Astrocyte of the cerebellum (primary cell): ENCODE measurements at regions not wholly inside any gene's neighbourhood (a gene's known extent, or its start where the extent isn't known, plus 50 kb on each side); places are given as distances from the start of the nearest gene placed in this dataset.

ENCODE experiments used
- DNase-seq: peaks from one replicate; pipeline ENCODE4 v3.0.0-alpha.2; 2011; ENCODE audit warnings: low read depth
- H3K4me3 ChIP-seq: 2 replicates; pipeline ENCODE4 v1.5.1; 2011; ENCODE audit warnings: mild to moderate bottlenecking, low read depth, low read length, moderate library complexity
- CTCF ChIP-seq: IDR thresholded peaks from 2 replicates; pipeline ENCODE4 v1.5.1; 2012; ENCODE audit warnings: low read length, low read depth, moderate library complexity, mild to moderate bottlenecking; ENCODE audit errors: missing control alignments
- in situ Hi-C: cut with HindIII; loops from 2 replicates; pipeline ENCODE4 v1.10.0; 2017; ENCODE audit warnings: low sequenced_read_pairs

GRCh38 chr2:147572622-147573021 is 272.2 kb upstream of the ACVR2A start:
- H3K4me3 ChIP-seq, result no peak overlapping the region
- DNase-seq, result no peak
- TF ChIP-seq CTCF, result no peak
- in situ Hi-C loops, result no loop called here

GRCh38 chr2:147569426-147569825 is 275.4 kb upstream of the ACVR2A start:
- TF ChIP-seq CTCF, result no peak
- in situ Hi-C loops, result no loop called here

GRCh38 chr2:147568109-147568508 is 276.7 kb upstream of the ACVR2A start:
- in situ Hi-C loops, result no loop called here
- DNase-seq, result no peak
- no peak for TF ChIP-seq CTCF
- no peak overlapping the region for H3K4me3 ChIP-seq

More at GRCh38 chr2:147569426-147569825, 275.4 kb upstream of the ACVR2A start:
- no peak for DNase-seq
- no peak overlapping the region for H3K4me3 ChIP-seq

GRCh38 chr2:147567136-147567535 is 277.7 kb upstream of the ACVR2A start:
- in situ Hi-C loops, result no loop called here
- TF ChIP-seq CTCF, result no peak
- H3K4me3 ChIP-seq, result no peak overlapping the region
- DNase-seq, result no peak

GRCh38 chr2:147560810-147561535 is 283.9 kb upstream of the ACVR2A start:
- in situ Hi-C loops, result no loop called here
- no peak for DNase-seq
- no peak for TF ChIP-seq CTCF
- H3K4me3 ChIP-seq, result no peak overlapping the region

GRCh38 chr2:147559070-147559725 is 285.6 kb upstream of the ACVR2A start:
- in situ Hi-C loops, result no loop called here
- H3K4me3 ChIP-seq, result no peak overlapping the region
- TF ChIP-seq CTCF, result no peak
- no peak for DNase-seq
